ENCODE measurements at regions not wholly inside any gene's neighbourhood (a gene's known extent, or its start where the extent isn't known, plus 50 kb on each side); places are given as distances from the start of the nearest gene placed in this dataset.

DNA sequence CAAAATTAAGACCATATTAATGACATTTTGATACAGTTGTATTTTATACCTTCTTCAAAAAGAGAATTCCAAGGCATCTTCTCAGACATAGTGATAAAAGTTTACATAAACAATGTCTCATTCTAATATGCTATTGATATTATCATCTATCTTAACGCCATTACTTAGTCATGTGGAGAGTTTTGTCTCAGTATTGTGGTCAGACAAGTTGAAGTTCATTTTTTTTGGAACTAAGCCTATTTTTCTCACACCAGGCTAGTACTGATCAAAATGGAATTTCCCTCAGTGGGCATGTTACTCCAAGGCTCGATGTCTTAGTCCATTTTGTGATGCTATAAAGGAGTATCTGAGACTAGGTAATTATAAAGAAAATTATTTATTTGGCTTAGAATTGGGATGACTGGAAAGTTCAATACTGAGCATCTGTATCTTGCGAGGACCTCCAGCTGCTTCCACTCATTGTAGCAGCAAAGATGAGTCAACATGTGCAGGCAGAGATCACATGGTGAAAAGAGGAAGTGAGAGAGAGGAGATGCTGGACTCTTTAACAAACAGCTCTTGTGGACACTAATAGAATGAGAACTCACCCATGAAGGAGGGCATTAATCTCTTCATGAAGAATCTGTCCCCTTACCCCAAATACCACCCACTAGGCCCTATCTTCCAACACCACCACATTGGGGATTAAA, 825.5 kb upstream of the MANEA start:
- no peak for TF ChIP-seq POLR2A (IDR thresholded peaks at IDR 0.05)
- TF ChIP-seq, protein P1, sequence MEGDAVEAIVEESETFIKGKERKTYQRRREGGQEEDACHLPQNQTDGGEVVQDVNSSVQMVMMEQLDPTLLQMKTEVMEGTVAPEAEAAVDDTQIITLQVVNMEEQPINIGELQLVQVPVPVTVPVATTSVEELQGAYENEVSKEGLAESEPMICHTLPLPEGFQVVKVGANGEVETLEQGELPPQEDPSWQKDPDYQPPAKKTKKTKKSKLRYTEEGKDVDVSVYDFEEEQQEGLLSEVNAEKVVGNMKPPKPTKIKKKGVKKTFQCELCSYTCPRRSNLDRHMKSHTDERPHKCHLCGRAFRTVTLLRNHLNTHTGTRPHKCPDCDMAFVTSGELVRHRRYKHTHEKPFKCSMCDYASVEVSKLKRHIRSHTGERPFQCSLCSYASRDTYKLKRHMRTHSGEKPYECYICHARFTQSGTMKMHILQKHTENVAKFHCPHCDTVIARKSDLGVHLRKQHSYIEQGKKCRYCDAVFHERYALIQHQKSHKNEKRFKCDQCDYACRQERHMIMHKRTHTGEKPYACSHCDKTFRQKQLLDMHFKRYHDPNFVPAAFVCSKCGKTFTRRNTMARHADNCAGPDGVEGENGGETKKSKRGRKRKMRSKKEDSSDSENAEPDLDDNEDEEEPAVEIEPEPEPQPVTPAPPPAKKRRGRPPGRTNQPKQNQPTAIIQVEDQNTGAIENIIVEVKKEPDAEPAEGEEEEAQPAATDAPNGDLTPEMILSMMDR (IDR thresholded peaks at IDR 0.05) = no peak
